OCI-LY7 (cell line): ENCODE measurements at regions not wholly inside any gene's neighbourhood (a gene's known extent, or its start where the extent isn't known, plus 50 kb on each side); places are given as distances from the start of the nearest gene placed in this dataset.

Source experiments
- BruUV-seq: library from RNA; stranded (reverse); fragments of 400-500 nt; replicated peaks from 2 replicates; lab custom pipeline; 2021; lab: Mats Ljungman, UMichigan
- CTCF ChIA-PET: fragments of 300-600 bp; sonication (Branson Sonifier 250); formaldehyde crosslinking; loops from one replicate; lab custom pipeline; 2022; ENCODE audit warnings: antibody characterized with exemption; ENCODE audit not compliant: unreplicated experiment; lab: Charles Lee
- POLR2A ChIA-PET: fragments of 300-600 bp; sonication (Branson Sonifier 250); formaldehyde crosslinking; loops from one replicate; lab custom pipeline; 2022; ENCODE audit warnings: antibody characterized with exemption; lab: Charles Lee
- DNase-seq: peaks from one replicate; pipeline ENCODE4 v3.0.0-alpha.2; 2015; ENCODE audit warnings: low spot score
- H2AFZ ChIP-seq: fragments of 200-600 bp; sonication (generic), shearing (Covaris generic); 2 replicates; pipeline ENCODE4 v1.6.1; 2014; ENCODE audit warnings: mild to moderate bottlenecking, antibody characterized with exemption, low read length, moderate library complexity
- H3K27ac ChIP-seq: fragments of 200-600 bp; sonication (generic); 2 replicates; pipeline ENCODE4 v1.5.1; 2014; ENCODE audit warnings: mixed run types, low read depth, mild to moderate bottlenecking, moderate library complexity, low read length, inconsistent platforms; ENCODE audit not compliant: poor library complexity, severe bottlenecking
- H3K36me3 ChIP-seq: fragments of 200-600 bp; sonication (generic); 2 replicates; pipeline ENCODE4 v1.6.1; 2014; ENCODE audit warnings: mild to moderate bottlenecking, antibody characterized with exemption, low read length, moderate library complexity, mixed read lengths; ENCODE audit not compliant: insufficient read depth
- H3K4me1 ChIP-seq: fragments of 200-600 bp; sonication (generic); 2 replicates; pipeline ENCODE4 v1.5.1; 2014; ENCODE audit warnings: mild to moderate bottlenecking, low read length; ENCODE audit not compliant: insufficient read depth, poor library complexity, severe bottlenecking
- H3K4me2 ChIP-seq: fragments of 200-600 bp; sonication (generic); 2 replicates; pipeline ENCODE4 v1.6.1; 2014; ENCODE audit warnings: mild to moderate bottlenecking, low read length
- H3K4me3 ChIP-seq: fragments of 200-600 bp; sonication (generic); 2 replicates; pipeline ENCODE4 v1.5.1; 2014; ENCODE audit warnings: mild to moderate bottlenecking, low read depth, low read length; ENCODE audit not compliant: poor library complexity, severe bottlenecking
- H3K79me2 ChIP-seq: fragments of 200-600 bp; sonication (generic); 2 replicates; pipeline ENCODE4 v1.6.1; 2016; ENCODE audit warnings: low read depth, mild to moderate bottlenecking, low read length, moderate library complexity, mixed read lengths; ENCODE audit not compliant: insufficient read depth
- H3K9me2 ChIP-seq: fragments of 200-600 bp; sonication (generic); 2 replicates; pipeline ENCODE4 v1.6.1; 2016; ENCODE audit warnings: mild to moderate bottlenecking, low read length, mixed read lengths; ENCODE audit not compliant: insufficient read depth
- H3K9me3 ChIP-seq: fragments of 200-600 bp; sonication (generic); 2 replicates; pipeline ENCODE4 v1.6.1; 2014; ENCODE audit warnings: mild to moderate bottlenecking, mixed run types, low read length, mixed read lengths
- H4K20me1 ChIP-seq: fragments of 200-600 bp; sonication (generic); 2 replicates; pipeline ENCODE4 v1.6.1; 2014; ENCODE audit warnings: mild to moderate bottlenecking, antibody characterized with exemption, low read length, moderate library complexity, mixed read lengths; ENCODE audit not compliant: insufficient read depth
- EZH2phosphoT487 ChIP-seq: fragments of 200-600 bp; sonication (generic); IDR thresholded peaks from 2 replicates; pipeline ENCODE4 v1.6.1; 2018; ENCODE audit warnings: low read depth, borderline replicate concordance, mild to moderate bottlenecking, mixed run types, antibody characterized with exemption, low read length, moderate library complexity, mixed read lengths
- intact Hi-C: fragments of 100-400 bp; cut with micrococcal nuclease; formaldehyde crosslinking; loops from one replicate; pipeline ENCODE4 v1.10.0; 2022; ENCODE audit not compliant: unreplicated experiment
- TF ChIP-seq, protein P1 (sequence below): fragments of 200-600 bp; sonication (generic); conservative IDR thresholded peaks from 2 replicates; pipeline ENCODE4 v1.5.1; 2014; ENCODE audit warnings: mild to moderate bottlenecking, antibody characterized with exemption, low read length, moderate library complexity, mixed read lengths

GRCh38 chrX:122545778-122546177 lies 638.3 kb upstream of the GRIA3 start:
- no peaks in the 10 kb centered on the region for H4K20me1 ChIP-seq
- no peaks in the 10 kb centered on the region for H3K9me3 ChIP-seq
- BruUV-seq, result no TSS peak
- H3K4me1 ChIP-seq, result no peaks in the 10 kb centered on the region
- CTCF ChIA-PET, result no interaction called here
- no peak overlapping the region for H3K4me3 ChIP-seq
- no peak overlapping the region for H3K4me2 ChIP-seq
- TF ChIP-seq, protein P1, sequence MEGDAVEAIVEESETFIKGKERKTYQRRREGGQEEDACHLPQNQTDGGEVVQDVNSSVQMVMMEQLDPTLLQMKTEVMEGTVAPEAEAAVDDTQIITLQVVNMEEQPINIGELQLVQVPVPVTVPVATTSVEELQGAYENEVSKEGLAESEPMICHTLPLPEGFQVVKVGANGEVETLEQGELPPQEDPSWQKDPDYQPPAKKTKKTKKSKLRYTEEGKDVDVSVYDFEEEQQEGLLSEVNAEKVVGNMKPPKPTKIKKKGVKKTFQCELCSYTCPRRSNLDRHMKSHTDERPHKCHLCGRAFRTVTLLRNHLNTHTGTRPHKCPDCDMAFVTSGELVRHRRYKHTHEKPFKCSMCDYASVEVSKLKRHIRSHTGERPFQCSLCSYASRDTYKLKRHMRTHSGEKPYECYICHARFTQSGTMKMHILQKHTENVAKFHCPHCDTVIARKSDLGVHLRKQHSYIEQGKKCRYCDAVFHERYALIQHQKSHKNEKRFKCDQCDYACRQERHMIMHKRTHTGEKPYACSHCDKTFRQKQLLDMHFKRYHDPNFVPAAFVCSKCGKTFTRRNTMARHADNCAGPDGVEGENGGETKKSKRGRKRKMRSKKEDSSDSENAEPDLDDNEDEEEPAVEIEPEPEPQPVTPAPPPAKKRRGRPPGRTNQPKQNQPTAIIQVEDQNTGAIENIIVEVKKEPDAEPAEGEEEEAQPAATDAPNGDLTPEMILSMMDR, result no peak
- no peak for TF ChIP-seq EZH2phosphoT487
- H3K36me3 ChIP-seq, result no peaks in the 10 kb centered on the region
- H2AFZ ChIP-seq, result no peak overlapping the region
- intact Hi-C loops, result no loop called here
- POLR2A ChIA-PET, result no interaction called here
- H3K79me2 ChIP-seq, result no peaks in the 10 kb centered on the region
- H3K9me2 ChIP-seq, result no peaks in the 10 kb centered on the region
- H3K27ac ChIP-seq, result no peak overlapping the region
- no peak for DNase-seq

- Histone ChIP-seq H3K4me1 (no peaks in the 10 kb centered on the region), H2AFZ (no peak overlapping the region), H3K4me3 (no peak overlapping the region), H3K9me2 (no peaks in the 10 kb centered on the region), H3K9me3 (no peaks in the 10 kb centered on the region), H3K79me2 (no peaks in the 10 kb centered on the region), H3K27ac (no peak overlapping the region), H3K4me2 (no peak overlapping the region), H3K36me3 (no peaks in the 10 kb centered on the region), H4K20me1 (no peaks in the 10 kb centered on the region)
- intact Hi-C loops, result no loop called here
- TF ChIP-seq, protein P1, result no peak
- TF ChIP-seq EZH2phosphoT487, result no peak
- no TSS peak for BruUV-seq
- ChIA-PET POLR2A (no interaction called here), CTCF (no interaction called here)
- no peak for DNase-seq
Measured at GRCh38 chrX:122546269-122546668, 637.8 kb upstream of the GRIA3 start.

DNA sequence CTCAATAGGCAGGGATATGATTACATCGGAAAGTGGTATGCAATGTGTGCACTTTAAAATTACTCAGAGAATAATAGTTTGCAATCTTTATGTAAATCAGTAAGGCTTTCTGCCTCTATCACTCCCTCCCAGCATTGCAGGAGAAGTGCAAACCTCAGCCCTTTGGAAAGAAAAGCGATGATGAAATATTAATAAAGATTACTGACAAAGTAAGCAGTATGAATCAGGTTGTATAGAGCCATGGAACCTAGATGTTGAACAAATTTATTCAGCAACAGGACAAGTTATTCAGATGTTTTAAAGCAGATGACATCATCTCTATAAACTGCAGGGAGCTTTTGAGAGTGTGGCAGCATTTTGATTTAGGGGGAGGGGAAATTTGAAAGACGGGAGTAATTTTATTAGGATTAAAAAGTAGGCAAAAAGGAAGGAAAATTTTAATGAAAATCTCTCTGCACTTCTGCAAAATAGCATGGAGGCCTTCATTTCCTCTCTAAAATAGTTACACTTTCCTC lies 631.7 kb upstream of the GRIA3 start:
- Histone ChIP-seq H3K4me1 (no peaks in the 10 kb centered on the region), H3K9me2 (no peaks in the 10 kb centered on the region), H3K4me2 (no peak overlapping the region), H3K4me3 (no peak overlapping the region), H4K20me1 (no peaks in the 10 kb centered on the region), H3K9me3 (no peaks in the 10 kb centered on the region), H3K36me3 (no peaks in the 10 kb centered on the region), H3K27ac (no peak overlapping the region), H2AFZ (no peak overlapping the region), H3K79me2 (no peaks in the 10 kb centered on the region)
- ChIA-PET CTCF (no interaction called here), POLR2A (no interaction called here)
- TF ChIP-seq, protein P1, result no peak
- TF ChIP-seq EZH2phosphoT487, result no peak
- no peak for DNase-seq
- intact Hi-C loops, result no loop called here
- BruUV-seq, result no TSS peak
